NCI-H2171 (cell line): ENCODE measurements at regions not wholly inside any gene's neighbourhood (a gene's known extent, or its start where the extent isn't known, plus 50 kb on each side); places are given as distances from the start of the nearest gene placed in this dataset.

ENCODE experiments used
- DNase-seq: peaks from one replicate; lab custom pipeline; 2025; lab: John Stamatoyannopoulos, UW

DNA sequence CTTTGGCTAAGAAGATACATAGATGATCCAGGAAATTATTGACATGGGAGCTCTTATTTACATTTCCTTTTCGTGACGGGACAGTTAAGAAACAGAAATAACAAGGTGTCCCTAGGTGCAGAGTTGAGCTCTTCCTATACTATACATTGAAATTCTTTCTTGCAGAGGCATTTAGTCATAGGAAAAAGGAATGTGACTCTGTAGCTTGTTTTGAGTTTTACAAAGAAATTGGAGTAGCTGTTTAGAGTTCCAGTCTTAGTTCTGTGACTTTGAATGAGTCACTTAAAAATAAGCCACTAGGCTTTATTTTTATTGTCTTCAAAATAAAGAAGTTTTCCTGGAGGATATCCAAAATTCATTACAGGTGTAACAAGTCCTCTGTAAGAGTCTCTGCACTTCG, 723.5 kb upstream of the SGO1 start:
- DNase-seq: no peak

DNA sequence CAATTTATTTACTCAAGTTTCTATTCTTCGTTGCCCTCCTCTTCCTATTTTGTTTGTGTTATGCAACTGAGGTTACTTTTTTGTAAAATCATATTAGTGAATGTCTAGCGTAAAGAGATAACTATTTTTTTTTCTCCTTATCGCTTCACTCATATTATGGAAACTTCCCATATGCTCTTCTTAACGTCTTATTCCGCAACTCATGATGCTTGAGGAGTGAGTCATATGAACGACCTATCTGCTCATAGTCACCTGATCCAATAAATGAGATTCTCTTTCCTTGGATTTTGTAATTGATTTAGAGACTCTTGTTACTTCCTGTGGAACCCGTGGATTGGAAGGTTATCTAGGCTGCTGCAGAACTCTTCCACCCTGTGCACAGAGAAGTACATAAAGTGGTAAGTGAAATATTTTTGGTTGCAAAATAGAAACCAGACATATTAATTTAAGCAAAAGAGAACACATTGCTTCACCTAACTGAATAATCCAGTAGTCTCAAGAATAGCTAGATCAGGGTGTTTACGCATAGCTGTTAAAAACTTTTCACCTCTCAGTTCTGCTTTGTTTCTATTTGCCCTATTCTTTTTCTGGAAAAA, 719.3 kb upstream of the SGO1 start:
- DNase-seq: no peak

DNA sequence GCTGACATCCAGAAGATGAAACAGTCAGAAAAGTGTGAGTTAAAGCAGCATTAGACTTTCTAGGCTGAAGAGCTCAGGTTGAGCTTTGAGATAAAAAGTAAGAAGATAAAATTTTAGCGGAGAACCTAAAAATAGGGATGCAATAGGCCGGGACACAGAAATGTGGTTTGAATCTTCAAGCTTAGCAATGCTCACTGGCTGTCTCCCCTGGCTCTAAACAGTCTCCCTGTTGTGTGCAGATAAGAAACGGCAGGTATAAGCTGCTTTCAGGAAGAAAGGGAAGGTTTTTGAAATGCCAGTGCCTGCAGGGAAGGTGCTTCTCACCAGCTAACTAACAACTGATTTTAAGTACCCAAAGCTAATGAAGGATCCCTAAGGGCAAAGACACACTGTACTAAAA, 718.7 kb upstream of the SGO1 start:
- DNase-seq: no peak

DNA sequence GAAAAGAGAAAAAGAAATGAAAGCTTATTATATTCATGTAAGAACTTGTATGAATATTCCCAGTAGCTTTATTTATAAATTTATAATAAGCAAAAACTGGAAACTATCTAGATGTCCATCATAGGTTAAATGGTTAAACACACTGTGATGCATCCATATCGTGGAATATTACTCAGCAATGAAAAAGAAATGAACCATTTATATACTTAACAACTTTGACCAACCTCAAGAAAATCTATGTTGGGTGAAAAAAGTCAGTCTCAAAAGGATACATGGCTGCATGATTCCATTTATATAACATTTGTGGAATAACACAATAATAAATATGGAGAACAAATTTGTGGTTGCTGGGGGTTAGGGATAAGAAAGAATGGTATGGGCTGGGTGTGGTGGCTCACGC, 713.0 kb upstream of the SGO1 start:
- no peak for DNase-seq

DNA sequence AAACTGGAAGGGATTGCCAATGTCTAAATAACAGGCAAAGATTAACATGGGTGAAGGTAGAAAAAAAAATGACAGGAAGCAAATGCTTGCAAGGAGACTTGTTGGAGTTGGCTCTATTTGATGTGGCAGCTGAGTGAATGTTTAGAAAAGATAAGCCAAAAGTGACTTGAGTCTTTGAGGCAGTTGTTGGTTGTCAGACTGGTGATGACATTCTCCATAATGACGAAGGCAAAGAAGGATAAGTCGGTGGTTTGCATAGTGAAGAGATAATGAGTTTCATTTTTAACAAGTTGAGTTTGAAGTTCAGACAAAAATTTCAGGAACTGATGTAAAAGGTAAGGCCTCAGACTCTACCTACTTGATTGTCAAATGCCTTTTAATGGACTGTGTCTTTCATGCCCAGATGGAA, 704.1 kb upstream of the SGO1 start:
- no peak for DNase-seq

DNA sequence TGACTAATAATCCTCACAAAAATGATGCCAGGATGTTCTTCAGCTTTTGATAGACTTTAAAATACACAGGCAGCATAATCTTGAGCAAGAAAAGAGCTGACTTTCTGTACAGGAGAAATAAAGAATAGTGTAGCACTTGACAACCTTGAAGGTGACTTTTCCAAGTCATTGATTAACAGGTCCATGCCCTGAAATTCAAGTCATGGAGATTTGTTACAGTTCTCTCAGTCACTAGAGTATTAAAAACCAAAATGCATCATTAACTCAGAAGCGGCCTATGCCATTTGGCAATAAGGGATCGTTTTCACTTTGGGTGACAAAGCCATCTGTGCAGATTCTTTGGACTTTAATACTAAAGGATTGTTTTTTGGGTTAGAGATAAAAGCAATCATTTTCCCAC, 692.7 kb upstream of the SGO1 start:
- peak; percentile 39 for DNase-seq

DNA sequence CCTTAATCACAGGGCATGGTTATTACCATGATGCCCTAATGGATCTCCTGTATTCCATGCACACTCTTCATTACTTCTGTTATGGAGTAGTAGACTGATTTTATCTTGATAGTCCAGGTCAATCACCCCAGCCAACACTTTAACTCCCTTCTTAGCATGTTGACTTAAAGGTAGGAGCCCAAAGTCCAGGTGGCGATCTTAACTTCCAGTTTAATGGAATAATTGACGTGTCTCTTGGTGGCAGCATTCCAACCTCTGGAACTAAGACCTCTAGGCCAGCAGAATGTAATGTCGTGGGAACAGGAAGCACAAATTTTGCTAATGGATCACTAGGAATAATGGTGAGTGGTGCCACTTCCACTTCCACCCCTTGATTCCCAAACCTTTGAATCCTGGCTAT, 687.2 kb upstream of the SGO1 start:
- no peak for DNase-seq

DNA sequence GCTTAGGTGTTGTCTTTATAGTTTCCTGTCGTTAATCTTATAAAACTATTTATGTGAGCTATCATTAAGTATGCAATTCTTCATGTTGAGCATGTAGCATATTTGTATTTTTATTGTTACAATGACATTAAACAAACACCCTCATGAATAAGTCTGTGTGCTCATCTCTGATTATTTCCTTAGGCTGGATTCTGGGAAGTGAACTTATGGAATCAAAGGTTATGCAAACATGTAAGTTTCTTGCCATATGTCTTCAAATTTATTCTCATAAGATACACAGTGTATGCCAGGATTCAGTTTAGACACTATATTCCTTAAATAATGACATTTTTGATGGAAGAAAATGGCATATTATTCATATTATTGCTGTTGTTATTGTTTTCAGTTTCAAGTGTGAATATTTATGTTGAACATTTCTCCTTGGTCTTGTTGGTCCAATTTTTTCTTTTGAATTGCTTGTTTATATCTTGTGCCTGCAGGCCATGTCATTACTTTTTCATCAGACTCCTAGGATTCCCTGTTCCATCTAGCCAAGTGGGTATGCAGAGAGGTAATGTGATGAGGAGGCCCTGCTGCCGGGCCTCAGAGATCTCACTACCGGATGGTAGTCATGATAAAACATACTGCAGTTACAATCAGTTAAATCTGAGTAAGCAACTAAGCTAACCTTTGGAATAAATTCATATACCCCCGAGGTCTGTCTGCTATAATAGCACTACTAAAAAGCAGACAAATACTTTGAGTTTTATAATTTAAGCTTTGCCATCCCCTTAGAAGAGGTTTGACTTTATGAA, 684.3 kb upstream of the SGO1 start:
- no peak for DNase-seq

DNA sequence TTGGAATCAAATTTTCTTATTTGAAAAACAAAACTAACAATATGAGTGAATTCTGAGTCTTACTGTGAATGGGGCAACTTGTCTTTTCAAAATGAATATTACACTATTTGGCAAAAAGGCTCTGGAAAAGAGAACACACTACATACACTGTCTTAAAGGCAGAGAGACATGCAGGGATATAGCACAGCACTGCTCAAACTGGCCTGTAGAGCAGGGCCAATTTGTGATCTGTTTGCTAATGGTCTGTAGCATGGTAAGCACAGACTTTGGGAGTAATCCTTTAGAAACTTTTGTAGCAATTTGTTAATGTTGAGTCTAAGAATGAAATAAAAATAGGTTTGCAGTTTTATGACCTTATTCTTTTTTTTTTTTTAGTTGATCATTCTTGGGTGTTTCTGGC, 679.8 kb upstream of the SGO1 start:
- no peak for DNase-seq

DNA sequence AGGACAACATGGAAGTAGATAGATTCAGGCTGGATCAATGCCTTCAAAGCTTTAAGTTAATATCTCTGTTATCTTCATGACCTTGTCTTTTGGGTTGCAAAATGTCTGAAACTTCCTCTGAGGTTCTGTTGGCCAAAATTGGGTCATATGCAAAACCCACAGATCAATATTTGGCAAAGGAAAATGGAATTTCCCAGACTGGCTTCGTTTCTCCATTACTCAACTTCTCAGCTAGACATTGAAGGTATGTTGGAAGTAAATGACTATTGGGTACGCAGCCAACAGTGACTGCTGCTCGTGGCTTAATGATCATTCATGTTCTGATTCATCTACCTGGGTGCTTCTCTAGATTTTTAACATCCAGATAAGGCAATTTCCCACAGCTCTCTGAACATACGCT, 675.4 kb upstream of the SGO1 start:
- DNase-seq: no peak

DNA sequence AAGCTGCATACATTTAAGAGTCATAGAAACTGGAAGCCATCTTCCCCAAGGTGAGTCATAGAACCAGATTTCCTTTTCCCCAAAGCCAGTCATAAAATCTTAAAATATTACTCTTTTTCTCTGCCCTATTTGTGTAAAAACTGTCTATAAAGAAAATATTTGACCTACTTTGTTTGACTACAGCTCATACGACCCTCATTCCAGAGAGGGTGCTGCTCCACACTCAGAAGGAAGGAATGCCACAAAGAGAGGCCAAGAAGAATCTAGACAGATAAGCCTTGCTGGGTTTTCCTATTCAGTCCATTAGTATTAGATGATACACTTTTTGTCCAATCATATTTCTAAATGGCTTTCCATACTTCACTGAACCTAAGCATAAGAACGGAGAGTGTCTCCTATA, 671.6 kb upstream of the SGO1 start:
- no peak for DNase-seq

DNA sequence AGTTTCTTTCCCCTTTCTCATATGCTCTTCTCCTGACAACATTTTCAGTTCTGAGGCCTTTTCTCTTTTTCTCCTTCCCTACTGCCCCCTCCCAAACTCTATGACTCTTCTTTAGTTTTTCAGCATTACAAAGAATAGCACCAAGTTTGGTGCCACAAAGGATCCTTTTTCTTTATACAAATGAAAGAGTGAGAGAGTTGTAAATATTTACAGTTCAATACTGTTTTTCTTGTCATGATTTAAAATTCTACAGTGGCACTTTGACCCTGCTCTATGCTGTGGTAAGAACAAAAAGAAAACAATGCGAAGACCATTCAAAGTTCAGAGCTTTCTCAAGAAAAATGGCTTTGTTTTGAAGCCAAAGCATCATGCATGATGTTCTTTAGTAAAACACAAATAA, 667.9 kb upstream of the SGO1 start:
- DNase-seq: no peak

DNA sequence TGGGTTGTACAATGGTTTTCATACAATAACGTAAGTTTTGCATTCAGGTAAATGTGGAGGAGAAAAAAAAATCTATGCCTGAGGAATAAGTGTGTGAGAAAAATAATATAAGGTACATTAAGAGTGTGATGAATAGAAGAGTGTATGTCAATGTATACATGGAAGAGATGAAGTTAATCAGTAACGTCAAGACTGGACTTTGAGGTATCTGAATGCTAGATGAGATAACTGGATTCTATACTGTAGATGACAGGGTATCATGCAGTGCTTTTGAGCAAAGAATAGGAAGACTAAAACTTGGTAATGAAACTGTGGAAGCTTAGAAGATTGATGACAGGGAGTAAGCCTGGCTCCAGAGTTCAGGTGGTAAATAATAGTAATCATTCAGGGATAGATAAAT, 666.7 kb upstream of the SGO1 start:
- no peak for DNase-seq

DNA sequence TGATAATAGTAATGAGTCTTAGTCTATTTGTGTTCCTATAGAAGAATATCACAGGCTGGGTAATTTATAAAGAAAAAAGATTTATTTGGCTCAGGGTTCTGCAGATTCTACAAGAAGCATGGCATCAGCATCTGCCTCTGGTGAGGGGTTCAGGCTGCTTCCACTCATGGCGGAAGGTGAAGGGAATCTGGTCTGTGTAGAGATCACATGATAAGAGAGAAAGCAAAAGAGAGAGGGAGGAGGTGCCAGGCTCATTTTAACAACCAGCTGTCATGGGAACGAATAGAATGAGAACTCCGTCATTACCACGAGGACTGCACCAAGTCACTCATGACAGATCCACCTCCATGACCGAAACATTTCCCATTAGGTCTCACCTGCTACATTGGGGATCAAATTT, 664.0 kb upstream of the SGO1 start:
- DNase-seq: no peak

DNA sequence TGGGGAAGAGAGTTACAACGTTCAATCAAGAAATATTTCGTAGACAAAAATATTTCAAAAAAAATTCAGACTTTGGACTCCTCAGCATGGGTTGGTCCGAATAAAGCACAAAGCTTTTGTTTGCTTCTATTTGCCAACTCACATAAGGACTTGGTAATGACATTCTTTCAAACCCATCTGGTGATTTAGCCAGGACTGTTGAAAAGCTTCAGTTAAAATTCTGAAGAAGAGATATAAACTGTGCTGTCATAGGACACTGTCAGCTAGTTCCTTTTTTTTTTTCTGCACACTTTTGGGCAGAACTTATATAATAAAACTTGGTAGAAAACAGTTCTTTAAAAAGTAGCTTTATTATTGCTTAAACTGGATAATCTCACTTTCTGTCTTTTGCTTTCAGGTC, 660.8 kb upstream of the SGO1 start:
- DNase-seq: no peak

DNA sequence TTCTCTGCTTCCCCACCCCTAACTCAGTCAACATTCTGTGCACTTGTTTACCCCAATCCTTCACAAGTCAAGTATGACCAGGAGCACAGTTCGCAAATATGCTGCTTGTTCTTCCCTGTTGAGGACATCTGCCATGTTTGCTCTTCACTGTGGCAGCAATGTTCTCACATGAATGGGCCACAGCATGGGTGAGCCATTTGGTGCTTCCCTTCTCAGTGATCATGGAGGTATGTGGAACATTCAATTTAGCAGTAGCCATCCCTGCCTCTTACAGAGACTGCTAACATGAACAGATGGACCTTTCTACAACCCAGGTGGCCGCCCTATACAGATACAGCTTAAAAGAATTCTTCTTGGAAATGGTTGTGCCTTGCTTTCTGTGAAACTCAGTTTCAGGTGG, 660.1 kb upstream of the SGO1 start:
- DNase-seq: peak; percentile 23

DNA sequence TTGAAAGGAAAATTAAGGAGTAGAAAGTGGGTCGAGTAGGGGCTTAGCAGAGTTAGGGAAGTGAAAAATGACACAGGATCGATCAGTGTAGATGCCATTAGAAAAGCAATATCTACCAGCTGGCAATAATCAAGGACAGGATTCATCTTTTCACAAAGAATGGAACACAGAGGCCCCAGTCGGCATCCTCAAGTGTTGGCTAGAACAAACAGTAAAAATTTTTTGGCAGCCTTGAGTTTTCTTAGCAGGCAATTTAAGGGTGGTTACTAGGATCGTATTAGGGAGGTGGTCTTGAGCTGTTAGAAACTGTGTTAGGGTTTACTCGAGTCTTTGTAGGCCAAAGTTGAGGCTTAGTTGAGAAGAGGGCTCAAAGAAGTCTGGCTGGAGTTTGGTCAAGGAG, 658.8 kb upstream of the SGO1 start:
- no peak for DNase-seq

DNA sequence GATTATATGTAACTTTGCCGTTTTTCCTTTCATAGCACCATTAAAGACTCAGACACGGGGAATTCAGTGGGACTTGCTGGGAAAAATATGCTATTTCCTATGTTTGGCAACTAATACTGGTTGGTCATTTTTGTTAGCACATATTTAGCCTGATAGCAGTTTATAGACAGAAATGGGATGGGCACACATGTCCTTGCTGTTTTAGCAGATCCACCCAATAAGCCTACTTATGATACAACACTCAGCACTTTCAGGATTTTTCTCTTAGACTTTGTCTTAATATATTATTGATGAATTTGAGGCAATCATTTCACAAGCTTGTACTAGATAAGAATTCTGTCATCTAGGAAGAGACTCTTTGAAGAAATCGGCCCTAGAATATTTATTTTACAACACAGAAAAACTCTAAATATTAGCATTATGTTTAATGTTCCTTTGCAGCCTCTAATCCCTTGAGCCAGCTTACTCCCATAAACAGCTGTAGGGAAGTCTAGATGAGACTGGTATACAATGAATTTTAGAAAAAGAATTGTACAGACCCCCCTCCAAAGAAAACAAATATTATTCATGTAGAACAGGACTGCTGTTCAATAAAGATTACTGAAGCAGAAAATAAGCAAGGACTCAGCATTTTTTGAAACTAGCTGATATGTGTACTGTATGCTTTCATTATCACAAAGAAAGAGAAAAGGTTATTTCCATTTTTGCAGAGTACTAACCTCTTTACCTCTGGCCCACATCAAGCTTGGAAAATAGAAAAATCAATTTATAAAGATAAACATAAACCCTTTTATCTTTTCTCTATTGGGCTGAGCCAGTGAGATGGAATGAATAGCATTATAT, 656.8 kb upstream of the SGO1 start:
- no peak for DNase-seq

DNA sequence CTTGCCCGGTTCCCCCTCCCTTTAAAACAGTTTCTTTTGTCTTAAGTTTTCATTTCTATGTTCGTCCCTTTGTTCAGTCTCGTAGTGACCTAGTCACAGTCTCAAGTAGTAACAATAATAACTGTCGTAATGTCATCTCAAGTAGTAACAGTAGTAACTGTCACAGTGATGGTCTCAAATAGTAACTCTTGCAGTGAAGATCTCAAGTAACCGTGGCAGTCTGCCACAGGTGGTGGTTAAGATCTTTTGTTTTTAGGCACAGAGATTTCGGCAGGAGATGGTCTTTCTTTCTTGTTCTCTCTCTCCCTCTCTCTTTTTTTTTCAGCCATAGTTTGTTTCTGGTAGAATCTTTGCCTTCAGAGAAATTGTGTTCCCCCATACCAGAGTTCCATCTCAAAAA, 656.0 kb upstream of the SGO1 start:
- no peak for DNase-seq

DNA sequence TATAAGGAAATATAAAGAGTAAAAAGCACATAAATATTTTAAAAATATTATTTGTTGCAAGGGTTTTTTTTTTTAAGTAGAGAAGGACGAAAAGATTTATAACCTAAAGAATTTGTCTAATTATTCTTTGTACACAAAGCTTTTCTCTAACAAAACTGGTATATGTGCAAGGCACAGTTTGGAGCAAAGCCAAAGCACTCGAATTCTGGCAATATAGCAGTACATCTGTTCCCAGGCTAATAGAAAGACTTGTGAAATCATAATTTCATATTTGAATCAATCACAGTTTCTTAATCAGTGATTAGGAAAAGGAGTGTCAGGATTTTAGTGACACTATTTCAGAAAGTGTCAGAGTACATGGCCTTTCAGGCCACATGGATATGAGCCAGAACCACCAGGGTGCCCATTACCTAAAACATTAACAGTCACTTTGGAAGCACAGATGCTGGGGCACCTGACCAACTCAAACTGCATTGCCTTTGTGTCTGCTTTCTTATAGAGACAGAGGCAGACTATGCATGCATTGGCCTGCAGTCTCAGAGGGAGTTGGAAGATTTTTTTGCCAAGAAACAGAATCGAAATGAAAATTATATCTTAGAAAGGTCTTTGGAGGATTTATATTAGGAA, 651.8 kb upstream of the SGO1 start:
- peak; percentile 40 for DNase-seq

DNA sequence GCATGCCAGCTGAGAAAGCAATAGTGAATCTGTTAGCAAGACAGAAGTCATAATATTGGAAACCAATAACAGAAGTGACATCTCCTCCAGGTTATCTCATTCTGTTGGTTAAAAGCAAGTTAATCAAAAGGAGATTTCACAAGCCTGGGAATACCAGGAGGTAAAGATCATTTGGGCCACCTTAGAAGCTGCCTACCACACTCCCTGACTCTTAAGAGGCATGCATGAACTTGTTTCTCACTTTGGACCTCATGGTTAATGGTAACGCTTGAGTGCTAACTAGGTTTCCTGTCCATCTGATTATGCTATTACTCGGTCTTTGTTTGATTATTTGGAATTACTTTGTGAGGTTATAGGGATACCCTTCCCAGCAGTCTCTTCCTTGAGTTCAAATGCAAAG, 650.8 kb upstream of the SGO1 start:
- no peak for DNase-seq

DNA sequence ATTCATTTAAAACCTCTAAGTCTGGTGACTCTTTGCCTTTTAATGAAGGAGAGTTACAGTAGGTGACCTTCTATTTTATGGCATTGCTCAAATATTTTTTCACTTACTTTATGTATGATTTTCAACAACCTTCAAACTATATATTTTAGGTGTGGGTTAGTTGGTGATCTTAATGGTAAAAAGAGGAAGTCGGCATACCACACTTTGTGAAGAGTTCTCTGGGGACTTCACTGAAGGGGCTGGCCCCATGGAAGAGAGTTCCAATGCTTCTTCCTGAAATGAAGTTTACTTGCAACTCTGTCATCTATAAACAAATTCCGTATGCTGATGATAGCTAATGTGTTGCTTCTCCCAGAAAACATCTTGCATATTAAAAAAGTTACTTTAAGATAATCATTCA, 647.0 kb upstream of the SGO1 start:
- DNase-seq: no peak

DNA sequence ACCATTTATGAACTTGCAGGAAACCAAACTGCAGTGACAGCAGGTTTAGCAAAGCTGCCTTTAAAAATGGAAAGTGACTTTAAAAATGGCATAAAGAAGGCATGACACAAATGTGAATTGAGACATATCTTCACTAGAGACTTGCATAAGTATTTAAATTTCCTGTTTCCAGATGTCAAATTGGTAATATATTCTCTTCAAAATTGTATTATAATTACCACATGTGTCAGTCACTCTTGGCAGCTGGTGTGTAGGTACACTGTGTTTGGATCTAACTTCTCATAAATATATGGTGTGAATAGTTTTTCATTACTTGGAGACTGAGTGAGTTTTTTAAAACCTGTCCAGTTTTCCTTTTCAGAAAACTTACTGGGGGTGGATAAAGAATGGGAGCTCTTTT, 636.2 kb upstream of the SGO1 start:
- DNase-seq: no peak
